DMS79 (cell line): ENCODE measurements at regions not wholly inside any gene's neighbourhood (a gene's known extent, or its start where the extent isn't known, plus 50 kb on each side); places are given as distances from the start of the nearest gene placed in this dataset.

ENCODE experiments used
- DNase-seq: peaks from one replicate; lab custom pipeline; 2025; lab: John Stamatoyannopoulos, UW

DNA sequence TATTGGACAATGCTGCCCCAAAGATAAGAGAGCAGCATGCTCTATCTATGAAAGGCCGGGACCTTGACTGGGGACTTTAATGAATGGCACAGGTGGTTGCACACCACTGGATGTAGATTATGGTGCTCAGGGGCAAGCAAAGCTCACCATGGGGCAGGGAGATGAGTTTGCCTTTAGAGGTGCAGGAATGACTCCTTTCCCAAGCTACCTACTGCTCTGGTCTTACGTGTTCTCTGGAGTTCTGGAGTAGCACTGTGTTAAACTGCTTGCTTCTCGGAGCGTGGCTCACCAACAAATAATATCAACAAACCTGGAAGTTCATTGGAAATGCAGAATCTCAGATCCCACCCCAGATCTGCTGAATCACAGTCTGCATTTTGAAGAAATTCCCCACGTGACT, 445.3 kb downstream of the RPS24 start:
- no peak for DNase-seq

GRCh38 chr10:78479467-78479866, 445.8 kb downstream of the RPS24 start:
- no peak for DNase-seq

DNA sequence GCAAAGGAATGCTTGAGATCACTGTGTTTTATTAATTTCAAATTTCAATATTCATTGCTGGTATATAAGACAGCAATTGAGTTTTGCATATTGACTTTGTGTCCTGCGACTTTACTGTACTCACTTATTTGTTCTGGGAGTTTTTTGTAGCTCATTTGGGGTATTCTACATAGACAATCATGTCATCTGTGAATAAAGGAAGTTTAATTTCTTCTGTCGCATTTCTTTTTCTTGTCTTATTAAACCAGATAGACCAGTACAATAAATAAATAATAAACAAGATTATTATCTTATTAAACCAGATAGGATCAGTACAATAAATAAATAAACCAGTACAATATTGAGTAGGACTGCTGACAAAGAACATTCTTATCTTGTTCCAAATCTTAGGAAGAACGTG, 448.2 kb downstream of the RPS24 start:
- DNase-seq: no peak

DNA sequence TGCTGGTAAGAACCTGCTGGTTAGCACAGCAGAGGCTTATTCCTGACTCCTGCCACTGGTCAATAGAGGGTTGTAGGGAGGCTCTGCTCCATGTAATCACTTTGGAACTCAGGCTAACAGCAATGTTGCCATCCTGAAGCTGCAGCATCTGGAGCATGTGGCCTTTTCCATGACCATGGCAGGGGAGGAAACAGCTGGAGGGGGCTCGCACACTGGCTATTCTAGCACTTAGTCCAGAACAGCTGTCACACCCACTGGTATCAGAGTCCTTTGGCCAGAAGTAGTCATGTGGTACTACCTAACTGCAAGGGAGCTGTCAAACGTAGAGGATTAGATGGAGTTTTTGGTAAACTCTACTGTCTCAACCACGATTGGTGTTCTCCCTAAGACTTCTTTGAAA, 450.0 kb downstream of the RPS24 start:
- no peak for DNase-seq

- no peak for DNase-seq
These were observed 455.4 kb downstream of the RPS24 start for GRCh38 chr10:78489034-78489433.

DNA sequence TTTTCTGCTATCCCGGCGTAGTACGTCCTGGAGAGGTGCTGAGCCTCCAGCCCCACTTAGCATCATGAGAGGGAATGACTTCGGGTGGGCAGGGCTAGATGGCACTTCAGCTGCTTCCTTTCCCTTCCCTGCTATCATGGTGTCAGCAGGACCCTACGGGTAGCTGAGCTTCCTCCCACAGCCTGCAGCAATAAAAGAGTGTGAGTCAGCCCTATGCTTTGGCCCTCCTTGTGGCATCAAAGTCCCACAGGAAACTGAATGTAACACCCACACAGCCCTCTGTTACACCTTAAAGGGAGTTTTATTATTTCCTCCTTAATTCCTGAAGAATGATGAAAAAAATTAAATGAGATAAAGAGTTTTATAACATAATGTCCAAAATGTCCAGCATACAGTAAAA, 458.1 kb downstream of the RPS24 start:
- DNase-seq: no peak

- no peak for DNase-seq
These were observed 458.8 kb downstream of the RPS24 start for GRCh38 chr10:78492424-78492823.

DNA sequence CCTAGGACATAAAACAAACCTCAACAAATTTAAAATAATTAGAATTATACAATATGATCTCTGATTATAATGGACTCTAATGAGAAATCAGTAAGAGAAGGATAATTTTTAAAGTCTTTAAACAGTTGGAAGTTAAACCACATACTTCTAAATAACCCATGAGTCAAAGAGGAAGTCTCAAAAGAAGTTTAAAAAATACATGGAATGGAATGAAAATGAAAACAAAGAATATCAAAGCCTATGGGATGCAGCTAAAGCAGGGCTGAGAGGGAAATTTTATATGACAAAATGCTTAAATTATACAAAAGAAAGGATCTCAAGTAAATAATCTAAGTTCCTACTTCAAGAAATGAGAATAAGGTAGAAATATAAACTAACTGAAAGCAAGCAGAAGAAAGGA, 460.5 kb downstream of the RPS24 start:
- no peak for DNase-seq

GRCh38 chr10:78502210-78502936, 468.7 kb downstream of the RPS24 start:
- no peak for DNase-seq

- no peak for DNase-seq
These were observed 470.5 kb downstream of the RPS24 start for GRCh38 chr10:78504181-78504580.

- no peak for DNase-seq
These were observed 472.0 kb downstream of the RPS24 start for GRCh38 chr10:78505657-78506056.

GRCh38 chr10:78506614-78507013, 473.0 kb downstream of the RPS24 start:
- no peak for DNase-seq

GRCh38 chr10:78507510-78508160, 474.0 kb downstream of the RPS24 start:
- no peak for DNase-seq

DNA sequence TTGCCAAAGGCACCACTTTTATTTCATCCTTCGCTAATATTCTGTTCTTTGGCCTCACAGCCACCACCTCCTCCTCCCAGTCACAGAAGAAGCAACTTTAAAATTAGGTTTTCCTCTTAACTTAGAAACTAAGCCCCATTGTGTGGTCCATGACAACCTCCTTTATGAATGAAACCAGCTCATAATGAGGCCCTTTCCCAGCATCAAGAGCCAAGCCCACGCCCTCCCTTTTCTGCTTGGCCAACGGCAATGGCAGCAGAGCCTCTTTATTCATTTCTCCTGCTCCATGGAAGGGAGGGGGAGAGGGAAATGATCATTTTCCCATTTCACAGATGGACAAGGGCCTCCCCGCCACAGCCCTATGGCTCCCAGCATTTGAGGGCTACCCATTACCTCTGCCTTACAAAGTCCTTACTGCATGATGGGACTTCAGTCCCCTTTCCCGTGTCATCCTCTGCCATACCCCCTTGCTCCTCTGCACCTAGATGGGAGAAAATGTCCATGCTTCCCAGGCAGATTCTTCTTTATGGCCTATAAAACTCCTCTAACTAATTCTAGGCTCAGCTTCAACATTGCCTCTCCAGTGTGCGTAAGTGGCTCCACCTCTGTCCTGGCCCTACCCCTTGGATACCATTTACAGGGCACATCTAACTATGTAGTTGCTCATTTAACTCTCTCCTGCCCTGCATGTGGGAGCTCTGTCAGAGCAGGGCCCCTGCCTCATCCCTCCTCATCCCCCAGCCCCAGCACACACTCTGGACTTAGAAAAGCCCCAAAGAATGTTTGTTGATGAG, 475.5 kb downstream of the RPS24 start:
- DNase-seq: no peak

GRCh38 chr10:78510566-78511323, 477.1 kb downstream of the RPS24 start:
- DNase-seq: no peak

GRCh38 chr10:78511324-78512204, 477.9 kb downstream of the RPS24 start:
- no peak for DNase-seq

- DNase-seq: no peak
These were observed 478.5 kb downstream of the RPS24 start for GRCh38 chr10:78512205-78512550.

- DNase-seq: no peak
These were observed 479.7 kb downstream of the RPS24 start for GRCh38 chr10:78513330-78513729.

DNA sequence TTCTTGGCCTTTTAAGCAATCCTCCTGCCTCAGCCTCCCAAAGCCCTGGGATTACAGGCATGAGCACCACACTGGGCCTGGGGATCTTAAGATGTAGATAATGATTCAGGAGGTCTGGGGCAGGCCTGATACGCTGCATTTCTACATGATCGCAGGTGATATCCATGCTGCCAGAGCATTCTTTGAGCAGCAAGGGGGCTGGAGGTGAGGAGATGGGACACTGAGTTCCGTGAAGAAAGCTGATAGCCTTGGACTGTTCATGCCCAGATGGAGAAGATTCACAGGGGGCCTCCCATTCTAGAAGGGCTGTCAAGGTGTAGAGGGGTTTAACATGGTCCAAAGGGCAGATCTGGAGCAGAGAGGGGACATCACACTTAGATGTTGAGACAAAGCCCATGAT, 480.3 kb downstream of the RPS24 start:
- DNase-seq: no peak

DNA sequence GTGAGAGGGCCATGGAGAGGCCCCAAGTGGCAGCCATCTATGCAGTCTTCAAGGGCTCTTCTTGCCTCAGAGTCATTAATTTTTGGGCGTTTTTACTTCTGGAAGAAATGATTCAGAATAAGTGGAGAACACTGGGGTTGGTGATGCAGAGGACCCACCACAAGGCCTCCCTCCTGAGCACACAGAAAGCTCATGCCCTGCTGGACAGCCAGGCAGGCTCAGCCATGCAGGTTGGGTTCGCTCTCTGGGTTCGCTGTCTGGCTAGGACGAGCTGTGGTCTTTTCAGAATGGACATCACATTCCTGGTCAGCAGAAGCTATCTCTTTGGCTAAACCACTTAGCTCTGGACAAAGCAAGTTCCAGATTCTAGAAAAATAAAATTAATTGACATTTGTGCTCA, 480.8 kb downstream of the RPS24 start:
- DNase-seq: no peak
